ENCODE measurements at regions not wholly inside any gene's neighbourhood (a gene's known extent, or its start where the extent isn't known, plus 50 kb on each side); places are given as distances from the start of the nearest gene placed in this dataset.

- Histone ChIP-seq H3K79me2 (ENCODE audit: insufficient read depth, low read depth) (no peaks in the 10 kb centered on the region), H3K4me1 (ENCODE audit: low read depth, poor library complexity, severe bottlenecking) (no peaks in the 10 kb centered on the region), H3K4me3 (IDR thresholded peaks at IDR 0.05; ENCODE audit: insufficient read depth, low read depth, low read length) (no peak overlapping the region), H4K20me1 (ENCODE audit: insufficient read depth) (no peaks in the 10 kb centered on the region), H3K9ac (no peak overlapping the region), H3K36me3 (ENCODE audit: insufficient read depth) (no peaks in the 10 kb centered on the region), H3K27me3 (ENCODE audit: insufficient read depth, low read depth) (peaks cover 28% of the 10 kb centered on the region; the same call in 1 of the 2 replicates), H3K27ac (no peak overlapping the region), H3K4me2 (no peak overlapping the region), H2AFZ (ENCODE audit: low read depth) (no peak overlapping the region)
- TF ChIP-seq, protein P1, sequence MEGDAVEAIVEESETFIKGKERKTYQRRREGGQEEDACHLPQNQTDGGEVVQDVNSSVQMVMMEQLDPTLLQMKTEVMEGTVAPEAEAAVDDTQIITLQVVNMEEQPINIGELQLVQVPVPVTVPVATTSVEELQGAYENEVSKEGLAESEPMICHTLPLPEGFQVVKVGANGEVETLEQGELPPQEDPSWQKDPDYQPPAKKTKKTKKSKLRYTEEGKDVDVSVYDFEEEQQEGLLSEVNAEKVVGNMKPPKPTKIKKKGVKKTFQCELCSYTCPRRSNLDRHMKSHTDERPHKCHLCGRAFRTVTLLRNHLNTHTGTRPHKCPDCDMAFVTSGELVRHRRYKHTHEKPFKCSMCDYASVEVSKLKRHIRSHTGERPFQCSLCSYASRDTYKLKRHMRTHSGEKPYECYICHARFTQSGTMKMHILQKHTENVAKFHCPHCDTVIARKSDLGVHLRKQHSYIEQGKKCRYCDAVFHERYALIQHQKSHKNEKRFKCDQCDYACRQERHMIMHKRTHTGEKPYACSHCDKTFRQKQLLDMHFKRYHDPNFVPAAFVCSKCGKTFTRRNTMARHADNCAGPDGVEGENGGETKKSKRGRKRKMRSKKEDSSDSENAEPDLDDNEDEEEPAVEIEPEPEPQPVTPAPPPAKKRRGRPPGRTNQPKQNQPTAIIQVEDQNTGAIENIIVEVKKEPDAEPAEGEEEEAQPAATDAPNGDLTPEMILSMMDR (conservative IDR thresholded peaks at IDR 0.05; ENCODE audit: low read depth, low read length), result no peak
Observed at GRCh38 chr1:30611741-30612309, 111.6 kb downstream of the MATN1 start.

DNA sequence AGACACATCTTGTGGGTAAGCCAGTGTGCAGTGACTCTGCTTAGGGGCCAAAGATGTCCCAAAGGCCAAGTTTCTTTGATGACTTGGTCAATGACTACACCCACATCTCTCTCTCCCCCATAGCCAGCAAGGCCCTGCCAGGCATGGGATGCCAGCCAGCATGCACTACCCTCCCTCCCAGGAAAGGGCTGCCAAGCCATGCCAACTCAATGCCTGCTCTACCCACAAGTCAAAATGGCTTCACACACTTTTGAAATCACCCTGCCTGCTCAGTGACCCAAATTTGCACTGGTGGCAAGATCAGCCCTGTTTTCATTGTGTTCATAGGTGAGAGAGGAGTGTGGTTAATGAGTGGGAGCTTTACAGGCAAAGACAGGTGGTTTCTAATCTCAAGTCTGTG is 112.5 kb downstream of the MATN1 start:
- no peak overlapping the region for H2AFZ ChIP-seq (ENCODE audit: low read depth)
- no peak overlapping the region for H3K4me2 ChIP-seq
- H3K27ac ChIP-seq, result no peak overlapping the region
- H4K20me1 ChIP-seq (ENCODE audit: insufficient read depth), result no peaks in the 10 kb centered on the region
- no peaks in the 10 kb centered on the region for H3K79me2 ChIP-seq (ENCODE audit: insufficient read depth, low read depth)
- H3K36me3 ChIP-seq (ENCODE audit: insufficient read depth), result no peaks in the 10 kb centered on the region
- H3K4me1 ChIP-seq (ENCODE audit: low read depth, poor library complexity, severe bottlenecking), result no peaks in the 10 kb centered on the region
- H3K27me3 ChIP-seq (ENCODE audit: insufficient read depth, low read depth), result peaks cover 23% of the 10 kb centered on the region; the same call in 1 of the 2 replicates
- H3K4me3 ChIP-seq (IDR thresholded peaks at IDR 0.05; ENCODE audit: insufficient read depth, low read depth, low read length), result no peak overlapping the region
- H3K9ac ChIP-seq, result no peak overlapping the region
- TF ChIP-seq, protein P1 (conservative IDR thresholded peaks at IDR 0.05; ENCODE audit: low read depth, low read length), result no peak

DNA sequence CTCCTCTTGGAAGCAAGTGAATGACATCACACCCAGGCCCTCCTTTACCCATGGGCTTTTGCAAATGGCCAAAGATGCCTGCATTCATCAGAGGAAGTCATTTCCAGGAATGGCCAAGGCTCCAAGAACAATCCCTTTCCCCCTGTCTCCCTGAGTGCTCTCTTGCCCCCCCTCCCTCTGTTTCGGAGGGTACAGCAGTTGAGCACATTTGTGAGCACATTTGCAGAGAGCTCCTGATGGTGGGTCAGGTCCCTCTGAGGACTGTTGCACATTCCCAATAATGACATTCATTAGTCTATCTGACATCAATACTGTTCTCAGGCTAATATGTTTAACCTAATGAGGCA is 113.4 kb downstream of the MATN1 start:
- Histone ChIP-seq H3K27ac (no peak overlapping the region), H3K79me2 (ENCODE audit: insufficient read depth, low read depth) (no peaks in the 10 kb centered on the region), H2AFZ (ENCODE audit: low read depth) (no peak overlapping the region), H3K4me2 (no peak overlapping the region), H3K9ac (no peak overlapping the region), H3K4me3 (IDR thresholded peaks at IDR 0.05; ENCODE audit: insufficient read depth, low read depth, low read length) (no peak overlapping the region), H3K4me1 (ENCODE audit: low read depth, poor library complexity, severe bottlenecking) (no peaks in the 10 kb centered on the region), H3K36me3 (ENCODE audit: insufficient read depth) (no peaks in the 10 kb centered on the region), H3K27me3 (ENCODE audit: insufficient read depth, low read depth) (peaks cover 23% of the 10 kb centered on the region; the same call in 1 of the 2 replicates), H4K20me1 (ENCODE audit: insufficient read depth) (no peaks in the 10 kb centered on the region)
- TF ChIP-seq, protein P1 (conservative IDR thresholded peaks at IDR 0.05; ENCODE audit: low read depth, low read length), result no peak

DNA sequence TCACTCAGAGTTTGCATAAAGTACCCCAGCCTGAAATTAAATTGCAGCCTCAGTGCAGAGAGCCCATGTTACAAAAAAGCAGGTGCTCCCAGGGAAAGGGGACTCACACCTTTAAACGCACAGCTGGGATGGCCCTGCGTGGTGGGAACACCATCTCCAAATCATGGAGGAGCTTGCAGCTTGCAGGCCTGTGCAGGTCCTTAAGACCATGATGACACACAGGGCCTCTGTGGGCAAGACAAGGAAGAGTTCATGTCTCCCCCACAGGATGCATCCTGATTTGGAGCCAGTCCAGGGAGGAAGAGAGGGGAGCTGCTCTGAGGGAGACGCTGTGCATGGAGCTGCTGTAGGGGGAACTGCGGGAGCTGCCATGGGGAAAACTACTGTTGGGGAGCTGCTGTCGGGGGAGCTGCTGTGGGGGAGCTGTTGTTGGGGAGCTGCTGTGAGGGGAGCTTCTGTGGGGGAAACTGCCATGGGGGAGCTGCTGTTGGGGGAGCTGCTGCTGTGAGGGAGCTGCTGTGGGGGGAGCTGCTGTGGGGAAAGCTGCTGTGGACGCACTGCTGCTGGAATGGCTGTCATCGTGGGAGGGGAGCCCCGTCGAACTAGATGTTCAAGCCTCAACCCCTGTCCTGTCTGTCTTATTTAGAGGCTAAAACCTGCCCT is 113.9 kb downstream of the MATN1 start:
- Histone ChIP-seq H3K36me3 (ENCODE audit: insufficient read depth) (no peaks in the 10 kb centered on the region), H3K27me3 (ENCODE audit: insufficient read depth, low read depth) (peaks cover 26% of the 10 kb centered on the region; the same call in 1 of the 2 replicates), H3K27ac (no peak overlapping the region), H3K9ac (no peak overlapping the region), H4K20me1 (ENCODE audit: insufficient read depth) (no peaks in the 10 kb centered on the region), H3K79me2 (ENCODE audit: insufficient read depth, low read depth) (no peaks in the 10 kb centered on the region), H3K4me1 (ENCODE audit: low read depth, poor library complexity, severe bottlenecking) (no peaks in the 10 kb centered on the region), H3K4me2 (no peak overlapping the region), H3K4me3 (IDR thresholded peaks at IDR 0.05; ENCODE audit: insufficient read depth, low read depth, low read length) (no peak overlapping the region), H2AFZ (ENCODE audit: low read depth) (no peak overlapping the region)
- TF ChIP-seq, protein P1 (conservative IDR thresholded peaks at IDR 0.05; ENCODE audit: low read depth, low read length), result no peak

All from KMS-11 (cell line).